H9 (cell line): ENCODE measurements at regions not wholly inside any gene's neighbourhood (a gene's known extent, or its start where the extent isn't known, plus 50 kb on each side); places are given as distances from the start of the nearest gene placed in this dataset.

Experiments
- DNase-seq: peaks from one replicate; pipeline ENCODE4 v3.0.0-alpha.2; 2017
- H2AFZ ChIP-seq: one replicate; pipeline ENCODE4 v1.6.1; 2013; ENCODE audit warnings: mild to moderate bottlenecking, low read length, control low read depth, moderate library complexity
- H2AK5ac ChIP-seq: 2 replicates; pipeline ENCODE4 v1.6.1; 2013; ENCODE audit warnings: low read length, control low read depth, mixed read lengths; ENCODE audit not compliant: insufficient read length
- H2BK120ac ChIP-seq: one replicate; pipeline ENCODE4 v1.6.1; 2013; ENCODE audit warnings: low read depth, mild to moderate bottlenecking, low read length, control low read depth, inconsistent platforms; ENCODE audit not compliant: poor library complexity, severe bottlenecking
- H2BK12ac ChIP-seq: 2 replicates; pipeline ENCODE4 v1.6.1; 2013; ENCODE audit warnings: low read length, control low read depth, mixed read lengths, low read depth; ENCODE audit not compliant: insufficient read length
- H2BK15ac ChIP-seq: 2 replicates; pipeline ENCODE4 v1.6.1; 2013; ENCODE audit warnings: low read depth, low read length, control low read depth
- H2BK20ac ChIP-seq: one replicate; pipeline ENCODE4 v1.6.1; 2013; ENCODE audit warnings: low read depth, mild to moderate bottlenecking, low read length, control low read depth, inconsistent platforms; ENCODE audit not compliant: poor library complexity, severe bottlenecking
- H2BK5ac ChIP-seq: 2 replicates; pipeline ENCODE4 v1.6.1; 2013; ENCODE audit warnings: low read length, control low read depth, mixed read lengths; ENCODE audit not compliant: insufficient read length
- H3K14ac ChIP-seq: 2 replicates; pipeline ENCODE4 v1.6.1; 2013; ENCODE audit warnings: low read length, control low read depth; ENCODE audit not compliant: insufficient read depth
- H3K18ac ChIP-seq: 2 replicates; pipeline ENCODE4 v1.6.1; 2013; ENCODE audit warnings: low read depth, mild to moderate bottlenecking, mixed read lengths, low read length, control low read depth; ENCODE audit not compliant: insufficient read length
- H3K23ac ChIP-seq: 2 replicates; pipeline ENCODE4 v1.6.1; 2013; ENCODE audit warnings: low read length, control low read depth, mixed read lengths, low read depth; ENCODE audit not compliant: insufficient read length
- H3K23me2 ChIP-seq: 2 replicates; pipeline ENCODE4 v1.6.1; 2013; ENCODE audit warnings: low read depth, mild to moderate bottlenecking, mixed read lengths, low read length, control low read depth; ENCODE audit not compliant: insufficient read length, poor library complexity, severe bottlenecking
- H3K27ac ChIP-seq: 2 replicates; pipeline ENCODE4 v1.5.1; 2013; ENCODE audit warnings: low read length, control low read depth, mixed read lengths, low read depth; ENCODE audit not compliant: insufficient read length
- H3K27me3 ChIP-seq: 2 replicates; pipeline ENCODE4 v1.6.1; 2013; ENCODE audit warnings: low read length, control low read depth, inconsistent platforms; ENCODE audit not compliant: insufficient read depth
- H3K4ac ChIP-seq: 2 replicates; pipeline ENCODE4 v1.6.1; 2013; ENCODE audit warnings: low read depth, mild to moderate bottlenecking, control low read depth, inconsistent platforms, low read length, moderate library complexity
- H3K4me1 ChIP-seq: 2 replicates; pipeline ENCODE4 v1.6.1; 2013; ENCODE audit warnings: low read length, control low read depth, inconsistent platforms; ENCODE audit not compliant: insufficient read depth
- H3K4me2 ChIP-seq: 2 replicates; pipeline ENCODE4 v1.6.1; 2013; ENCODE audit warnings: low read length, control low read depth, mixed read lengths; ENCODE audit not compliant: insufficient read length, insufficient read depth
- H3K56ac ChIP-seq: 2 replicates; pipeline ENCODE4 v1.6.1; 2013; ENCODE audit warnings: low read depth, mild to moderate bottlenecking, mixed read lengths, low read length, control low read depth; ENCODE audit not compliant: insufficient read length
- H3K79me1 ChIP-seq: 2 replicates; pipeline ENCODE4 v1.6.1; 2013; ENCODE audit warnings: low read depth, mild to moderate bottlenecking, moderate library complexity, low read length, control low read depth, inconsistent platforms; ENCODE audit not compliant: insufficient read depth, poor library complexity, severe bottlenecking
- H3K79me2 ChIP-seq: 2 replicates; pipeline ENCODE4 v1.6.1; 2013; ENCODE audit warnings: low read length, control low read depth, inconsistent platforms; ENCODE audit not compliant: insufficient read depth
- H3K9ac ChIP-seq: 2 replicates; pipeline ENCODE4 v1.6.1; 2013; ENCODE audit warnings: low read length, control low read depth, mixed read lengths; ENCODE audit not compliant: insufficient read length; ENCODE audit errors: extremely low read depth
- H3K9me3 ChIP-seq: one replicate; pipeline ENCODE4 v1.6.1; 2013; ENCODE audit warnings: low read depth, low read length, inconsistent platforms; ENCODE audit not compliant: control insufficient read depth
- H3T11ph ChIP-seq: one replicate; pipeline ENCODE4 v1.6.1; 2013; ENCODE audit warnings: mild to moderate bottlenecking, low read length, control low read depth, inconsistent platforms
- H4K20me1 ChIP-seq: one replicate; pipeline ENCODE4 v1.6.1; 2013; ENCODE audit not compliant: control insufficient read depth, insufficient read length, insufficient read depth
- H4K5ac ChIP-seq: 2 replicates; pipeline ENCODE4 v1.6.1; 2013; ENCODE audit warnings: low read depth, mild to moderate bottlenecking, mixed read lengths, low read length, control low read depth; ENCODE audit not compliant: insufficient read length
- H4K8ac ChIP-seq: replicated peaks from 2 replicates; pipeline ENCODE4 v1.6.1; 2013; ENCODE audit warnings: low read length, control low read depth, mixed read lengths, low read depth; ENCODE audit not compliant: insufficient read length
- H4K91ac ChIP-seq: 2 replicates; pipeline ENCODE4 v1.6.1; 2013; ENCODE audit warnings: low read depth, mild to moderate bottlenecking, moderate library complexity, mixed read lengths, low read length, control low read depth; ENCODE audit not compliant: insufficient read length
- H3K27ac Mint-ChIP-seq, 3 experiments: 2 replicates in 2 of 3; 3 replicates in 1 of 3; pipeline ENCODE4 v1.8.0; 2020 to 2021; ENCODE audit warnings: mixed read lengths in 3 of 3, mild to moderate bottlenecking in 1 of 3, moderate library complexity in 1 of 3
- H3K27me3 Mint-ChIP-seq: 2 replicates; pipeline ENCODE4 v1.8.0; 2021; ENCODE audit warnings: low read depth, mild to moderate bottlenecking, moderate library complexity, mixed read lengths
- H3K36me3 Mint-ChIP-seq, 3 experiments: 2 replicates in 2 of 3; 3 replicates in 1 of 3; pipeline ENCODE4 v1.8.0; 2020 to 2021; ENCODE audit warnings: low read depth in 3 of 3, mixed read lengths in 3 of 3; ENCODE audit not compliant: insufficient read depth in 1 of 3
- H3K4me1 Mint-ChIP-seq, 2 experiments: 2 replicates each; pipeline ENCODE4 v1.8.0; 2020; ENCODE audit warnings: mixed read lengths in 2 of 2
- H3K4me3 Mint-ChIP-seq, 2 experiments: 2 replicates in 1 of 2; 3 replicates in 1 of 2; pipeline ENCODE4 v1.8.0; 2020 to 2021; ENCODE audit warnings: mild to moderate bottlenecking in 2 of 2, mixed read lengths in 2 of 2, moderate library complexity in 1 of 2
- H3K9me3 Mint-ChIP-seq, 2 experiments: 2 replicates in 1 of 2; 3 replicates in 1 of 2; pipeline ENCODE4 v1.8.0; 2020; ENCODE audit warnings: mild to moderate bottlenecking in 2 of 2, mixed read lengths in 2 of 2, moderate library complexity in 1 of 2
- WGBS: extraction: QIAGEN DNeasy Blood & Tissue Kit; methylation state at CpG from one replicate; pipeline ENCODE4 v1.1.7; 2013; ENCODE audit warnings: missing lambda C conversion rate, low lambda C conversion rate, mixed read lengths; ENCODE audit not compliant: insufficient read length; ENCODE audit errors: extremely low coverage; 5-methylcytosine and 5-hydroxymethylcytosine counted together
- TF ChIP-seq, protein P1 (sequence below): fragments of 200-600 bp; sonication (generic); conservative IDR thresholded peaks from 3 replicates; pipeline ENCODE4 v1.8.0; 2021; ENCODE audit warnings: antibody characterized with exemption, mild to moderate bottlenecking

DNA sequence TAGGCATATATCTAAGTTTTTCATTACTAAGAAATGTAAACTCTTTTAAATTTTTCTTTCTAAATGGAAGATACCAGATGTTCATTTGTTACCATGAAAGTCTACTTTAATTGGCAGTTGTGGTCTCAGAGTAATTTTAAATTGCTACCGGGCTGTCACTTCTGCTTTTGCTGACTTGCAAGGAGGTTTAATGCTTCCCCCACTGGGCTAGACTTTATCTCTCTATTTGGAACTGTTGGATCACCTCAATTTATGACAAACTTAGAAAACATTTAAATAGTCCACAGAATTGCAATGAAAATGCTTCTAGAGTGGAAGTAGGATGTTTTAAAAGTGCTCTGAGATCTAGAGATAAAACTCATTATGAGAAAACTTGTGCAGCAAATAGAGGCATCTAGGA lies 479.8 kb upstream of the GOT2 start:
- H3K23me2 ChIP-seq = no peaks in the 10 kb centered on the region
- H3K4me2 ChIP-seq = no peak overlapping the region
- no peak overlapping the region for H2BK12ac ChIP-seq
- H4K8ac ChIP-seq = no peak overlapping the region
- peaks cover 7% of the 10 kb centered on the region; the same call in 1 of the 2 replicates for H3K4me1 ChIP-seq
- H3K9me3 Mint-ChIP-seq = peaks cover 3 to 6% of the 10 kb centered on the region in 2 experiments; a peak in 2 of 5 replicates
- no peaks in the 10 kb centered on the region for H3K79me1 ChIP-seq
- no peak overlapping the region for H3K18ac ChIP-seq
- no peak overlapping the region for H3K56ac ChIP-seq
- peaks cover 20 to 22% of the 10 kb centered on the region in 2 experiments for H3K4me1 Mint-ChIP-seq
- H2BK120ac ChIP-seq = no peak overlapping the region
- H3K4ac ChIP-seq = no peak overlapping the region
- no peaks in the 10 kb centered on the region for H4K20me1 ChIP-seq
- H3K79me2 ChIP-seq = no peaks in the 10 kb centered on the region
- no peak for DNase-seq
- no peak overlapping the region for H2BK20ac ChIP-seq
- TF ChIP-seq, protein P1, sequence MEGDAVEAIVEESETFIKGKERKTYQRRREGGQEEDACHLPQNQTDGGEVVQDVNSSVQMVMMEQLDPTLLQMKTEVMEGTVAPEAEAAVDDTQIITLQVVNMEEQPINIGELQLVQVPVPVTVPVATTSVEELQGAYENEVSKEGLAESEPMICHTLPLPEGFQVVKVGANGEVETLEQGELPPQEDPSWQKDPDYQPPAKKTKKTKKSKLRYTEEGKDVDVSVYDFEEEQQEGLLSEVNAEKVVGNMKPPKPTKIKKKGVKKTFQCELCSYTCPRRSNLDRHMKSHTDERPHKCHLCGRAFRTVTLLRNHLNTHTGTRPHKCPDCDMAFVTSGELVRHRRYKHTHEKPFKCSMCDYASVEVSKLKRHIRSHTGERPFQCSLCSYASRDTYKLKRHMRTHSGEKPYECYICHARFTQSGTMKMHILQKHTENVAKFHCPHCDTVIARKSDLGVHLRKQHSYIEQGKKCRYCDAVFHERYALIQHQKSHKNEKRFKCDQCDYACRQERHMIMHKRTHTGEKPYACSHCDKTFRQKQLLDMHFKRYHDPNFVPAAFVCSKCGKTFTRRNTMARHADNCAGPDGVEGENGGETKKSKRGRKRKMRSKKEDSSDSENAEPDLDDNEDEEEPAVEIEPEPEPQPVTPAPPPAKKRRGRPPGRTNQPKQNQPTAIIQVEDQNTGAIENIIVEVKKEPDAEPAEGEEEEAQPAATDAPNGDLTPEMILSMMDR = no peak
- no peak overlapping the region for H3K27ac ChIP-seq
- no peak overlapping the region for H2BK15ac ChIP-seq
- no peak overlapping the region for H3T11ph ChIP-seq
- H3K4me3 Mint-ChIP-seq = no peak overlapping the region
- H3K27me3 Mint-ChIP-seq = no peaks in the 10 kb centered on the region
- H4K5ac ChIP-seq = no peak overlapping the region
- H4K91ac ChIP-seq = no peak overlapping the region
- no peak overlapping the region for H2BK5ac ChIP-seq
- H2AK5ac ChIP-seq = no peak overlapping the region
- H3K14ac ChIP-seq = no peak overlapping the region
- H3K27ac Mint-ChIP-seq = no peak overlapping the region
- H3K9me3 ChIP-seq = no peaks in the 10 kb centered on the region
- H3K23ac ChIP-seq = no peak overlapping the region
- H2AFZ ChIP-seq = no peak overlapping the region
- peaks cover 0 to 1% (median 0%) of the 10 kb centered on the region in 3 experiments; a peak in 2 of 7 replicates for H3K36me3 Mint-ChIP-seq
- H3K27me3 ChIP-seq = no peaks in the 10 kb centered on the region
- no CpG with 5 or more reads among the region's 1 CpG for WGBS
- H3K9ac ChIP-seq = no peak overlapping the region
